Uterus (tissue), 2 donors: ENCODE measurements at regions not wholly inside any gene's neighbourhood (a gene's known extent, or its start where the extent isn't known, plus 50 kb on each side); places are given as distances from the start of the nearest gene placed in this dataset.

Experiments used
- POLR2A ChIP-seq, 2 donors: fragments of 450-650 bp; IDR thresholded peaks; one replicate each; pipeline ENCODE4 v1.6.1; 2016; ENCODE audit warnings: antibody characterized with exemption in 2 of 2, mild to moderate bottlenecking in 1 of 2, moderate library complexity in 1 of 2
- TF ChIP-seq, protein P1 (sequence below), 4 experiments: fragments of 200-600 bp in 2 of 4; fragments of 450-650 bp in 2 of 4; sonication (generic) in 2 of 4; IDR thresholded peaks; one replicate each; pipeline ENCODE4 v1.5.1; 2016 to 2019; ENCODE audit warnings: antibody characterized with exemption in 4 of 4, mild to moderate bottlenecking in 2 of 4, moderate library complexity in 1 of 4

DNA sequence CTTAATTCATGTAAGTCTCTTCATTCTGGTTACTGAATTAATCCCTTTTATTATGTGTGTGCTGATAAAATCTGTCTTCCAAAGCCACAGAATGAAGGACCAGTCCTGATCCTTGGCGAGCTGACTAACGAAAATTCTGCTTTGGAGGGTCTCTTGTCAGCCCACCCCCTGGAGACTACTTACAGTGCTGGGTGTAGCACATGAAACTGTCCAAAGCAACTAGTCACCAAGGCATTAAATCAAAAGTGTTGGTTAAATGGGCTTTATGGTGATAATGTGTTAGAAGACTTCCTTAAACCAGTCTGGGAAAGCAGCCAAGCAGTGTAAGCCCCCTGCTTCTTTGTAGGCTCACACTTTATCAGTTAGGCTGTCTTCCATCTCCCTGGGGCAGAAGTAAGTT, 420.2 kb downstream of the SUCLG1 start:
- no peak for TF ChIP-seq POLR2A (IDR thresholded peaks at IDR 0.05)
- TF ChIP-seq, protein P1, sequence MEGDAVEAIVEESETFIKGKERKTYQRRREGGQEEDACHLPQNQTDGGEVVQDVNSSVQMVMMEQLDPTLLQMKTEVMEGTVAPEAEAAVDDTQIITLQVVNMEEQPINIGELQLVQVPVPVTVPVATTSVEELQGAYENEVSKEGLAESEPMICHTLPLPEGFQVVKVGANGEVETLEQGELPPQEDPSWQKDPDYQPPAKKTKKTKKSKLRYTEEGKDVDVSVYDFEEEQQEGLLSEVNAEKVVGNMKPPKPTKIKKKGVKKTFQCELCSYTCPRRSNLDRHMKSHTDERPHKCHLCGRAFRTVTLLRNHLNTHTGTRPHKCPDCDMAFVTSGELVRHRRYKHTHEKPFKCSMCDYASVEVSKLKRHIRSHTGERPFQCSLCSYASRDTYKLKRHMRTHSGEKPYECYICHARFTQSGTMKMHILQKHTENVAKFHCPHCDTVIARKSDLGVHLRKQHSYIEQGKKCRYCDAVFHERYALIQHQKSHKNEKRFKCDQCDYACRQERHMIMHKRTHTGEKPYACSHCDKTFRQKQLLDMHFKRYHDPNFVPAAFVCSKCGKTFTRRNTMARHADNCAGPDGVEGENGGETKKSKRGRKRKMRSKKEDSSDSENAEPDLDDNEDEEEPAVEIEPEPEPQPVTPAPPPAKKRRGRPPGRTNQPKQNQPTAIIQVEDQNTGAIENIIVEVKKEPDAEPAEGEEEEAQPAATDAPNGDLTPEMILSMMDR (IDR thresholded peaks at IDR 0.05), result no peak
